NCI-H82 treated with DMSO at 0.1 percent for 48 hours (cell line): ENCODE measurements at regions not wholly inside any gene's neighbourhood (a gene's known extent, or its start where the extent isn't known, plus 50 kb on each side); places are given as distances from the start of the nearest gene placed in this dataset.
"Not testable (repeated sequence)": the region's sequence is repeated elsewhere in the genome, so short reads cannot be mapped to it uniquely, and the experiment has no call there.

Experiments used
- DNase-seq: peaks from one replicate; lab custom pipeline; 2025; ENCODE audit not compliant: unreplicated experiment; lab: John Stamatoyannopoulos, UW

GRCh38 chr16:35170061-35170460 lies 1710.6 kb downstream of the TP53TG3F start:
- DNase-seq = not testable (repeated sequence)

DNA sequence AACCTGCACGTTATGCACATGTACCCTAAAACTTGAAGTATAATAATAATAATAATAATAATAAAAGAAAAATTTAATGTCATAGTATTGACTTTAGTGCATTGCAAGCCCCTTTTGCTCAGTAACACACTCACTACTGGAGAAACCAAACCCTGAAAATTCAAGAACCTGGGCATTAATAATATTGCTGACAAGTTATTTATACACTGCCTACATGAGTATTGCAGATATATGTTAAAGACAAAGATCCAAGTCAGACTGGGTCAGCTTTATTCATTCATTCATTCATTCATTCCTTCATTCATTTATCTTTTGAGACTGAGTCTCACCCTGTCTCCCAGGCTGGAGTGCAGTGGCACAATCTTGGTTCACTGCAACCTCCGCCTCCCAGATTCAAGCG lies 1711.2 kb downstream of the TP53TG3F start:
- DNase-seq = no peak

- no peak for DNase-seq
These were observed 1711.7 kb downstream of the TP53TG3F start for GRCh38 chr16:35171106-35171505.

DNA sequence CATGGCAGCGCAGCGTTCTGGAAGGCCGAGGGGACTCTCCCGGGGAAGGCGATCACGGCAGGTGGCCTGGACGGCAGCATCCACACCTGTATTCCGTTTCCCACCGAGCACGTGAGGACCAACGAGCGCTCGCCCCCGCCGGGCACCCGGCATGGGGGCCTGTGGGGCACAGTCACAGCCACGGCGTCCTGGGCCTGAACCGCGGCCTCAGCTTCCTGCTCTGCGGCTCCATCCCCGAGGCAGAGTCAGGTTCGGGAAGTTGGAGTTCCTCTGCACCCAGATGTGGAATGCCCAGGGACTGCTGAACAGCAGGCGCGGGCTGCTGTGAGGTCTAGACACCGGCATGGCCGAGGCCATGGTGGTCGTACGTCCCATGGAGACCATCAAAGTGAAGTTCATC lies 1713.9 kb downstream of the TP53TG3F start:
- no peak for DNase-seq

DNA sequence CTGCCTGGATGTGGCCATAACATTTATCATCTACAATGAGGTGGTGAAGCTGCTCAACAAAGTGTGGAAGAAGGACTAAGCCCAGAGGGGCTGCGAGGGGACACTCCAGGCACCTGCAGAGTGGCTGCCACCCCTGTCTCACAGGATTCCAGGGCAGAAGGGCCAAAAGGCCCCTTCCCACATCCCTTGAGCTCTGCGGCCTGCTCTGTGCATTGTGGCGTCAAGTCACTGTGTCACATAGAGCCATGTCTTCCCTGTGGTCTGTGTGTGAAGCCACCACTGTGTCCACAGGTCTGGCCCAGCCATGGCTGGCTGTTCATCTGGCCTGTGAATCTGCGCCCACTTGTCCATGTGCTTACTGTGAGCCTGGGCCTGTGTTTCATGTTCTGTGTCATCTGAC lies 1714.6 kb downstream of the TP53TG3F start:
- DNase-seq = no peak

DNA sequence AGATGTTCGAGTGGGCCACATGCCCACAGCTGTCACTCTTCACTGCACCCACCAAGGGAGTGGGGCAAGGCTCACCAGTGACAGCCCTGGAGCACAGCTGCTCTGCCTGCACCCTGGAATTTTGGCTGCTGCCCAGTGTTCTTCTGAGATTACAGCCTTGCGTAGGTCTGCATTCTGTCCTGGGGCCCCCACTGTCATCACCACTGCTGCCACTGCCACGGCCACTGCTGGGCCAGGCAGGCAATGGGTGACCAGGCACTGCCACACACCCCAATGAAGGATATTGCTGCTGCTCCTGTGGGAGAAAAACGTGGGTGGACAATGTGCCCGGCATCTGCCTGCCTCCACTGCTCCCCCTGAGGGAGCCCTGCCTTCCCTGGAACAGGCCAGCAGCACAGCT lies 1717.0 kb downstream of the TP53TG3F start:
- no peak for DNase-seq

- DNase-seq = no peak
These were observed 1718.4 kb downstream of the TP53TG3F start for GRCh38 chr16:35177851-35178250.

DNA sequence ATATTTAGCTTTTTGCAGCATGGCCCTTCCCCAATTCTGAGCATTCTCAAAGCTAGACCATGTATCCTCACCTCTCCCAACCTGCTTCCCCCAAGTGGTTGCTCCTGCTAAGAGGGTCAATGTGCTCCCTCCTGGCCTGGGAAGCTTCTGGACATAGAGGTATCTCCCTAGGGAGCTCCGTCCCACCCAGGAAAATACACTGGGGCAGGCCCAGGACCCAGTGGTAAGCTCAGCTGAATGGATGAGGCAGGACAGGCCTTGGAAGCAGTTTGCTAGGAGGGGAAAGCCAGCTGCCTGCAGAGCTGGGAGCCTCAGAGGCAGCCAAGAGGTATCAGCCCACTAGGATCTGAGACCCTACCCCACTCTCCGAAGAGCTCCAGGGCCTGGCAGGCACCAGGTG lies 1721.6 kb downstream of the TP53TG3F start:
- no peak for DNase-seq

DNA sequence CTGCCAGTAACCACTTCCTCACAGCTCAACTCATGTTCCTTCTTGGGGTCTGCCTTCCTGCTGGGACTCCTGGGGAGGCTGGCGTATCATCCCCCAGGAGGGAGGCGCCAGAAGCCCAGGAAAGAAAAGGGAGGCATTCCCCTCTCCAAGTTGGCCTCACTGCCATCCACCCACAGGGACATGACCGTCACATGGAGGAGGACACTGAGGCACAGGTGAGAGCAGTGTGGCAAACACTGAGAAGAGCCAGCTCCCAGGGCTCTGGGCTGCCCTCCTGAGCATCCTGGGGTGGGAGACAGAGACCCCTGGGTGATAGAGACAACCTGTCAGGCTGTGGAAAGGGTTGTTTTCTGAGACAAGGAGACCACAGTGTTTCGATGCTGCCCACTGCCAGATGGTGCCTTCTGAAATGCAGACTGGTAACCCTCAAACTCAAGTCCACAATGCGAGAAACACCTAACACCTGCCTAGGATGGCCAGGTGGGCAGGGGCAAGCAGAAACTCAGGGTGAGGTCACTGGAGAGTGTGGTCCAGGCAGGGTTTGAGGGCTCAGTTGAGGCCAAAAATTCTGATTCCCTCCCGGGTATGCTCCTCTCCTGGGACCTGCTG lies 1722.1 kb downstream of the TP53TG3F start:
- no peak for DNase-seq

- DNase-seq = no peak
These were observed 1722.7 kb downstream of the TP53TG3F start for GRCh38 chr16:35182043-35182677.

DNA sequence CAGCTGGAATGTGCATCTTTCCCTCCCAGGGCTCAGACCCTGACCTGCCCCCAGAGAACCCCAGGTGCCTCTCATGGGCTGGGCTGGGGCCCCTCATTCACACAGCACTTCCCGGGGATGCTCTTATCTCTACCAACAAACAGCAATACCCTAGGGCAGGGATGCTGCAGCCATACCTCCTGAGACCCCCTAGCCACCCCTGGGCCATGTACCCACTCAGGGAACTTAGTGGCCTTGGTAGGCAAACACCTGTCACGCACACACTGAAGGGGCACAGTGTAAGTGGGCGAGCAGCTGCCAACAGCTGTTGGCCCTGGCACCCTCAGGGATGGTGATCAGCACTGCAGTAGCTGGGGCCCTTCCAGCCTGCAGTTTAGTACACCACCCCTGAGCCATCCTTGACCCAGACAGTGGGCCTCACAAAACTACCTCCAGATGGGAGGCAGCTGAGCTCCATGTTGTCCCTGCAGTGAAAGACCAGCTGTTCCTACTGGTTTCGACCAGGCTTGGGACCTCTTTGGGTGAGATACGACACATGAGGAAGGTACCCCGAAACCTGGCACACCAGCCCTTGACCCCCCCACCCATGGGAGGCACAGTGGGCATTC lies 1723.6 kb downstream of the TP53TG3F start:
- no peak for DNase-seq

DNA sequence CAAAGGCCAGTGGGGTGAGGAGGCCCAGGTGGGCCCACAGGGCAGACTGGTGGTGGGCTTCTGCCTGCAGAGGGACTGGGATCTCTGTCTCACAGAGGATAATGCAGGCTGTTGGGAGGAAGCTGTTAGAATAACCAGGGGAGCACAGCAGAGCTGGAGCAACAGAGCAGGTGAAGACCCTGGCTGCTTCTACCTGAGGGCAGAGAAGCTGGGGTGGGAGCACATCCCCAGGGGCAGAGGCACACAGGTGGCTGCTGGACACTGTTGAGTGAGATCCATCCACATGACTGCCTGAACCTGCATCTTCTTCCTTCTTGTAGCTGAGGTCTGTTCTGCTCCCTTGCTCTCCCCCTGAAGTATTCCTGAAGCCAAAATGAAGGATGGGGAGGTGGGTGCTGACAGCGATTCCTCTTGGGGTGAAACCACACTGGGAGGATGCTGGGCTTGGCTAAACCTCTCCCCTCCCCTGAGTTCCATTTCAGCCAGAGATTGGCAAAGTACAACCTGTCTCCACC lies 1725.0 kb downstream of the TP53TG3F start:
- DNase-seq = no peak

GRCh38 chr16:35185366-35186044 lies 1726.1 kb downstream of the TP53TG3F start:
- no peak for DNase-seq

DNA sequence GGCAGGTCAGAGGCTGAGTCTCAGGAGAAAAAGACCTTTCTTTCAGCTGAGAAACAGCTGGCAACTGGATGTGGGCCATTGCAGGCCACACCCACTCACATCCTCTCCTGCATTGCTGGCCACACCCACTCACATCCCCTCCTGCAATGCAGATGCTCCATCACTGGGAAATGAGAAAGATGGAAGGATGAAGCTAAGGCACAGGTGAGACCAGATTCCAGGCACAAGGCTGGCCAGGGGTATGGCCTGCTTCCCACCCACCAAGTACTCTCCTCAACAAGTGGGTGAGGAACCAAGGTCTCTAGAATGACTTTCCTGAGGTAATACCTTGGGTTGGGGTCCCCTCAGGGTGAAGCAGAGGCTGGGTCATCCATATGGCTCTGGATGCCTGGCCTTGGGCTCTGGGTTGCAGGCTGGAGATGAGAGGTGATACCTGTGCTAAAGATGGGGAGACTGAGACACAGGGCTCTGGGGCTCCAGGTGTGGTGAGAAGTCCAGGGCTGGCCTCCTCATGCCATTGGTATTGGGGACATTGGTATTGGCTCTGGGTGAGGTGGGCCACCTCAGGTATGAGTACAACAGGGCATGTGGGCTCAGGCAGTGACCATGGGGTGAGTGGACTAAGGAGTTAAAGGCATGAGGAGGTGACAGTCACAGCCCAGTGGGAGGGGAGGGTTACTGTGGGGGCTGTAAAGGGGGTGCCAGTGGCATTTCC lies 1726.8 kb downstream of the TP53TG3F start:
- DNase-seq = no peak

GRCh38 chr16:35187665-35188225 lies 1728.3 kb downstream of the TP53TG3F start:
- DNase-seq = no peak

DNA sequence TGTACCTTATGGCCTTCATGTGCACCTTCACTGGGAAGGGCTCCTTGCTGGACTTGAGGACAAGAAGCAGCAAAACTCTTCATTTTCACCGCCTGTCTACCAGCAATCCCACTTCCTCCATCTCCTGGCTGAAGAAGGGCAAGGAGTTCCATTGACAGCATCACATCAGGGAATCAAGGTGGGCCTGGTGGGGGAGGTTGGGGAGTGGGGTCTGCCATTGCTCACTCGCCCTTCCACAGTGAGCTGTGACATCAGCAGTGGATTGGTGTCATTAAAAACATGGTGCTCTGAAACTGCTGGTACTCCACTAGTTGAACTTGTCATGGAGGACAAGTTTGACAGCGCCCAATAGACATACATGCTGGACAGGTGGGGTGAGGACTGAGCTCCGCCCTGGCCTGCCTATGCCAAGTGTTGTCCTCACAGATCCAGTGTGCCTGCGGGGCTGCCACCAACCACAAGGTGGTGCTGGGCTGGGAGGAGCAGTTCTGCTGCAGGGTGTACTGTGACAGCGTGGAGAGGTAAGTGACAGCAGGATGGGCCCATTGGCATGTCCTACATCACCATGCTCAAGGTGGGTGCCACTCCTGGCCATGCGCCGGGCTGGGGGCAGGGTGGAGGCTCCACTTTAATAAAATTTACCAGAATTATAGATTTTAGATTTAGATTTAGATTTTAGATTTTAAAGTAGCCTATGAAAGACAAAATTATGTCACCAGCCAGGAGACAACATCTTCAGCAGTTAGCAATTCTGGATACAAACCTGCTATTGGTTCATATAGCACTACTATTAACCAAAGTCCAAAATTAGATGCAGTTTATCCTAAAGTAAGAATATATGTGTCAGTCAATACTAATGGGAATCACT lies 1729.1 kb downstream of the TP53TG3F start:
- DNase-seq = no peak

DNA sequence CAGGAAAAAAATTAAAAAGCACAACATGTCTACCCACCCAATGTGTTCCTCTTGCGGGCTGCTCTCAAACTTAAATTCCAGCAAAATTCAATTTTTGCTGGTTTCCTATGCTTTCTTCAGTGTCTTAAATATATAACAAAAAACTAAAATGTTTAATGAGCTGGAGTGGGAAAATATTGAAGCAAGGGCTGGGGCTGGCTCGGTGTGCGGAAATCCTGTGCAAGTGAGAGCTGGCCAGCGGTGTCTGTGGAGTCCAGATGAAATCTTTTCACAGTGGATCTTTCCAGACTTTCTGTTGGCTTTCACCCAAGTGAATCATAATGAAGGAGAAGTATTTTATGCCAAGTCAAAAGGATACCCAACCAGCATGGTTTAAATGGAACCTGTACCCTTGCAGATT lies 1733.6 kb downstream of the TP53TG3F start:
- DNase-seq = no peak

DNA sequence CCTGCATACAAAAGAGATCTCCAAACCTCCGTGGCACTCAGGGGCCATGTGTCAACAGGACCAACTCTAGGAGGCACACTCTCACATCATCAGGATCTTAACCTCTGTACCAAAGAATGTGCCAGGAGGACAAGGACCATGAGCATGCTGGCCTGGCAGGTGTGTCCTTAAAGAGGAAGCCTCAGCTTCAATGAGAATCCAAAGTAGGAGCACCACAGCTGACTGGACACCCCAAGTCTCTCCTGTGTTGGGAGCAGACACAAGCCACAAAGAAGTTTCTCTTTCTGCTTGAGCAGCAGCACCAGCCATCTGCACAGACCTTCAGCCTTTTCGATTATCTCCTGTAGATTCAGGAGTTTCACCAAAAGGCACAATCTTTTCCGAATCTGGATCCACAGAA lies 1734.5 kb downstream of the TP53TG3F start:
- DNase-seq = no peak

- DNase-seq = no peak
These were observed 1735.3 kb downstream of the TP53TG3F start for GRCh38 chr16:35194681-35195080.
